Retina (tissue), 1 donor: ENCODE measurements at regions not wholly inside any gene's neighbourhood (a gene's known extent, or its start where the extent isn't known, plus 50 kb on each side); places are given as distances from the start of the nearest gene placed in this dataset.
"Not testable (repeated sequence)": the region's sequence is repeated elsewhere in the genome, so short reads cannot be mapped to it uniquely, and the experiment has no call there.

Source experiments
- DNase-seq: peaks from one replicate; pipeline ENCODE4 v3.0.0-alpha.2; 2016

DNA sequence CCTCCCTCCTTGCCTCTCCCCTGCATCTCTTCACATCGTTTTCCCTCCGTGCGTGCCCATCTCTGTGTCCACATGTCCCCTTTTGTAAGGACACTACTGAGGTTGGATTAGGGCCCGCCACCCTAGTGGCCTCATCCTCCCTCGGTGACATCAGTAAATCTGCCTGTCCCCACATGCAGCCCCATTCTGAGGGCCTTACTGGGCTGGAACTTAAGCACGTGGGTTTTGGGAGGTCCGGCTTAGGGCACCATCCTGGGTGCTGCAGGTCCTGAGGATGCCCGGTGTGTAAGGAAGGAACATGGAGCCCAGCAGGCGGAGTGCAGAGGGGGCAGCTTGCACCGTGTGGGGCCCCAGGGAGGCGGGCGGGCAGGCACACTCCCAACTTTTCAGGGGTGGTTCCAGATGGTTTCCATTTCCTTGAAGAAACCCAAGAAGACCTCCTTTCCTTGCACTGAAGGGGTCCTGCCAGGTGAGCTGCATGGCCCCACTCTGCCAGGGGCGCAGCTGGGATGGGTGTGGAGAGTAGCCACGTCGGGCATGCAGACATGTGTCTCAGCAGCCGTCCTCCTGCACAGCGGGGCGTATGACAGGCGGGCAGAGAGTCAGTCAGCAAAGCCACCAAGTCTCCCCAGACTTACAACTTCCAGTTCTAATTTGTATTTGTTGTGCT, 329.9 kb downstream of the QKI start:
- no peak for DNase-seq

DNA sequence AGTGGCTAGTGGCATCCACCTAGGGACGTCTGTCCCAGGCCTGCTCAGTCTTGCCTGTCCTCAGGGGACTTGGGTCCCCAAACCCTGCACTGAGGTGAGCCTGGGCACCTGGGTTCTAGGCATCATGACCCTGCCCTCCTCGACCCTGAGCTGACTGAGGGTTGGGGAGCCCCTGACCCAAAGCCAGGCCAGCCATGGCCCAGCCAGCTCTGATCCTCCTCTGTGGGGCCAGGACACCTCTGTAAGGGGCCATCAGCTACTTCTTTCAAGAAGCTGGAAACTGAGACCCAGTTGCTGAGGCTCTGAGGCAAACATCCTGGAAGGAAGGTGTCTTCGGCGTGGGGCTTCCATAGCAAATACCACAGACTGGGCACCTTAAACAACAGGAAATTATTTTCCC, 329.3 kb downstream of the QKI start:
- DNase-seq = no peak

- DNase-seq = no peak
Observed at GRCh38 chr6:163741743-163742363, 327.3 kb downstream of the QKI start.

DNA sequence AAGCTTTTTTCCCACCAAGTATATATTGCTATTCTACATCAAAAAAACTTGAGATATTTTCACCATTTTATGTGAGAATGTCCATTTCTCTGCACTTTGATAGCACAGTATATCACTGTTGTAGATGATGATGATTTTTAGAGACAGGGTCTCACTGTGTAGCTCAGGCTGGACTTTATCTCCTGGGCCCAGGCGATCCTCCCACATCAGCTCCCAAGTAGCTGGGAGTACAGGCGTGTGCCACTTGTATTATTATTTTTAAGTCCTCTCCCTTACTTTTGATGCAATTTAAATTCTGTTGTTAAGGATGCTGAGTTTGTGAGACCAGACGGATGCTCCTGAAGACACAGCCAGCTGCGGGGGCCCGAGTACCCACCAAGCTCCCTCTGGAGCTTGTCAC, 326.8 kb downstream of the QKI start:
- no peak for DNase-seq

DNA sequence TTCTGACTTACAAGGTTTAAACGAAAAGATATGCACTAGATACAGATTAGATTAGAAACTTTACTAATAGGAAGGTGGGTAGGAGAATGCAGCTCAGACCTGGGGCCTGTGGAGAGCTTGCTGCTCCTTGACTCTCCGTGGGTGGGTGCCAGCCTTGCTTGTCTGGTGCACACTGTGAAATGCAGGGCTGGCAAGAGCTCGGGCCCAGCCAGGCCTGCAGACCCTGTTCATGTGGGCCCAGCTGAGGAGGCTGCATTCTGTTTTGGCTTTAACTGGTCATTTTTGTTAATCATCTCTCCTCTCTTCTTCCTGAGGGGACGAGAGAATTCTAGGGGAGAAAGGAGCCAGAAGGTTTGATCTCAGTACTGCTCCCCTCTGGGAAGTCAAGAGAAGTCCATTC, 325.4 kb downstream of the QKI start:
- no peak for DNase-seq

- DNase-seq = no peak
Observed at GRCh38 chr6:163739408-163739725, 324.8 kb downstream of the QKI start.

DNA sequence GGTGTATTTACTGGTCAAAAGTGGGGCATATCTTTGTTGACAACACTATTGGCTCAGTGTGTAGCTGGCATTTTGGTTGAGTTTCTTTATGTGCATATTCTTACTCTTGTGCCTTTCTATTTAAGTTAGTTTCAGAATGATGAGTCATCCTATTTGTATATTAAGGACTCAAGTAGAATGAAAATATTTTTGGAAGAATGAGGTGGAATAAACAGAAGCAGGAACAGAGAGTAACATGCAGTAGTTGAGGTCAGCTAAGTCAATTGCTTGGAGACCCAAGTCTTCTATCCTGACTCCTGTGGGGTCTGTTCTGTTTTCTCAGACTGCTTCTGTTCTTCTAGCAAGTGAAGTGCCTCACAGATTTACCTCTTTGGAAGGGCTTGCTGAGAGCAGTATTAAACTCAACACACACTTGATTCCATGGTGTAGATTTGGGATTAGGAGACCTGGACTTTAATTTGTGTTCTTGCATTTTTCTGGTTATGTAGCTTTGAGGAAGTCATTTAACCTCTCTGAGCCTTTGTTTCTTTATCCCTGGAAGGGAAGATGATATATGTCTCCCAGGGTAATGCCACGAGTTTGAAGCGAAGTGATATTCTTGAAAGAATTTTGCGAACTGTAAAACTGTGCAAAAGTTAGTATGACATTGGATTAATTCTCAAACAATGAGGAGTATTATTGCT, 324.3 kb downstream of the QKI start:
- DNase-seq = no peak

DNA sequence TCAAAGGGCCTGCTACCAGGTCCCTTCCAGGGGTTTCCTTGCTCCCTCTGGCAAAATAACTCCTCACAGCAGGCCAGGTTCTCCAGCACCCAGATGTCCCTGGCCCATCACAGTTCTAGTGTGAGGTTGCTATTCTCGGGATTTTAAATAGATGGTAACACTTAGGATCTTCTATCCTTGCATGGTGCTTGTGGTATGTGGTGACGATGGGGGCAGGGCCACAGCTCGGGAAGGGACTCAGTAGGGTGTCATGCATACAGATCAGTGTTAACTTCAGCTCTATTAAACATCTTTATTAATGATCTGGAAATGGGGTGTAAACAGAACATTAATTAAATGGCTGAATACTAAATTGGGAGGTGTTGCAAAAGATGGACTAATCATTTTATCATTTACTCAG, 323.8 kb downstream of the QKI start:
- DNase-seq = no peak

DNA sequence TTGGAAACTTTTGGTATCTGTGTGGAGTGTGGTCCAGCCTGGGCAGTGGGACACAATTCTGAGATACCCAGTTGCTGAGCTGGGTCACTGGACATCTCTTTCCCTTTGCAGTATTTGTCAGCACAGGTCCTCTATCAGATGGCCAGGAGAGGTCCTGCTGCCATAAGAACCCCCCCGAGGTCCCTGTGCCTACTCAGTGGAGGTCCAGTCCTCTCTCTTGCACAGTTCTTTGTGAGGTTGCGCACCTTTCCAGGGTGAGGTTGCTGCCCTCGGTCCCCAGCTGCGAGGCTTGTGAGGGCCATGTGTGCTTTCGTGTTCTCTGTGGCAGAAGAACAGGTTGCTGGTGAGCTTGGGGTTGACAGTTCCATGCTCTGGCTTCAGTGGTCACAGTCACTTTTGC, 320.6 kb downstream of the QKI start:
- no peak for DNase-seq

DNA sequence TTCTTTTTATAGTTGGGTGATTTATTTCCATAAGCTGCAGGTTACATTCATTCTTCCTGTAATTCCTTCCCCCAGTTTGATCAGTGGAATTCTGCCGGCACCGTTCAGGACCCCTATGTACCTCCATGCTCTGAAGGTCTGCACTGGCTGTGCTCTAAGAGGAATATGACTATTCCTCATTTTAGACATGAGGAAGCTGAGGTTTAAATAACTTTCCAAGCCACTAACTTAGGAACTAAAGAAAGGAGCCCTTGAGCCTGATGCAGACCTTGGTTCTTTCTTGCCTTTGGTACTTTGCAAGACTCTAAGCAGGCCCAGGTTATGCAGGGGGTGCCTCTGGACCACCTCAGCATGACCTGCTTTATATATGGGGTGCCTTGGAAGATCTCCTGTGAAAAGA, 318.5 kb downstream of the QKI start:
- DNase-seq = no peak

GRCh38 chr6:163732479-163732878, 318.0 kb downstream of the QKI start:
- no peak for DNase-seq

GRCh38 chr6:163732014-163732351, 317.5 kb downstream of the QKI start:
- DNase-seq = not testable (repeated sequence)

DNA sequence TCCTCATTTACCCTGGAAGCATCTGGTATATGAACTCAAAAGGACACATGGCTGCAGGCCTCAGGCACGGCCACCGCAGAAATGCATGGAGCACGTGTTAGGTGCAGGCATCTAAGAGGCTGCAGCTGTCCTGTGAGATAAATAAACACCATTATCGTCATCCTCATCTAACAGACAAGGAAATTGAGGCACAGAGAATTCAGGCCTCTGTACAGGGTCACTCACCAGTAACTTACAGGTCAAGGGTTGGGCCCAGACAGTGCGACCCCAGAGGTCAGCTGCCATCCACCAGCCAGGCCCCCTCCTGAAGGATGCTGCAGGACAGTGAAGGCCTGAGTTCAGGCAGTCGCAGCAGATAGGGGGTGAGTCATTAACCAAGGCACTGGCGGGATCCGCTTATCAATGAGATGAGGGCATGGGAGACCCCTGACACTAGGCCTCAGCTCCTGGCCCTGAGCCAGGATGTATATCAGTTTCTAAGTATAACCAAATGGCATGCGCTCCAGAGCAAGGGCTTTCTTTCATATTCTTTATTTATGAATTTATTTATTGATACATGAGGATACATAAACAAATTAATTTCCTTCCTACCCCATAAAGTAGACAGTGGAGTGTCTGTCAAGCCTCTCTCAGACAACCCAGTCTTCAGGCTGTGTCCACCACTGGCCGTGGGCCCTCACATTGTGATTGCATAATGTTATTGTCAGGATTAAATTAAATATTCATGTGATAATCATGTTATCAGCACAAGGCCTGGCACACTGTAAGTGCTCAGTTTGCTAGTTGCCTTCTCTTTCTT, 316.9 kb downstream of the QKI start:
- DNase-seq = no peak

- DNase-seq = peak; percentile 44
Observed at GRCh38 chr6:163730246-163731210, 316.0 kb downstream of the QKI start.

DNA sequence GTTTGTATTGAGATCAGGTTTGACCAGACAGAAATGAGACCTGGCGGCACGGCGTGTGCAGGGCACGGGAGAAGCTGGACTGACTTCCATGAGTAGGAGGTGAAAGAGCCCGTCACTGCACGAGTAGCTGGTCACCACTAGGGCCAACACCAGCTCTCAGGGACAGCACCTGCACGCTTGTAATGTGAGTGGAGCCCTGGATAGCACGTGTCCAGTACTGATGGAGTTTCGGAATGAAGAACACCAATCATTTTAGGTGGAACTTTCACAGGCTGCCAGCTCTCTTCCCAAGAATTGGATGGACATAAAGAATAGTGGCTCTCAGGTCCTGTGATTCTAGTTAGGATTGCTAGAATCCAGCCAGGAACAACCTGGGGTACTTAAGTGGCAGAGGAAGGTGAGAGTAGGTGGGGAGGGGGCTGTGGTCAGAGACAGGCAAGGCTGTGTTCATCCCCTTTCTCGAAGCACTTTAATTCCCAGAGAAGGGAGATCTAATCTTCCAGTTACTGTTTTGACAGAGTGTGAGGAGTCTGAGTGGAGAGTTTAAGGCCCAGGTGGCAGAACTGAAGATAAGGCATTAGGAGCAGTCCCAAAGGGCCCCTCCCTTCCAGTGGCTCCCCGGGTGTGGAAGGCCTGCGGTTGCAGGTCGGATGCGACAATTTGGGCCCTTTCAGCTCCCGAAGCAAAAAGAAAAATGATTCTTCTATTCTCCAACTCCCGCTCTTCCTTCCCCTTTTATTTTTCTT, 314.8 kb downstream of the QKI start:
- DNase-seq = no peak

GRCh38 chr6:163728442-163729126, 314.1 kb downstream of the QKI start:
- DNase-seq = no peak

DNA sequence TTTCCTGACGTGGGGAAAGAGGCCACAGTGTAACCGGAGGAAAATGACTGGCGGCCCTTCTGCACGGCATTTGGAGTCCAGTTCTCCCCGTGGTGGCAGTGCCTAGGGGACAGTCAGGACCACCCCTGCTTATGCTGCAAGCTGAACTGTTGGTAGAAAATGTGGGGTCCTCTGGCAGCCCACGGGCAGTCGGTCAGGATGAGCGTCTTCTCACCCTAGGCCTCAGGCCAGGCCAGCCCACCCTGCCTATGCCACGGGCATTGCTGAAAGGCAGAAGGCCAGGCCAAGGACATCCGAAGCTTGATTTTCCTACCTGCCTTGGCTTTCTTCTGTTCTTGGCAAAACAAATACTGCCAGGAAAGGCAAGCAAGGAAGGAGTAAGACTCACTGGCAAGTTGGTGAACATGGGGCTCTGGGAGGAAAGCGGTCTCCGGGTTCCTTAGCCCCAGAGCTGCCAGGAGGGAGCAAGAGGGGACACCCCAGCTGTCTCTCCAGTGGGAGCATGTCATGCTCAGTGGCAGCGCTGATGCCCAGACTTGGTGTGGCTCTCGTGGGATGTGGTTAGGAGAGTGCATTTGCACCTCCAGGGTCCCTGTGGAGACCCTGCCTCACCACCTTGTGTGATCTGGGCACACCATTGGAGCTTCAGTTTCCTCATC, 311.6 kb downstream of the QKI start:
- DNase-seq = no peak

DNA sequence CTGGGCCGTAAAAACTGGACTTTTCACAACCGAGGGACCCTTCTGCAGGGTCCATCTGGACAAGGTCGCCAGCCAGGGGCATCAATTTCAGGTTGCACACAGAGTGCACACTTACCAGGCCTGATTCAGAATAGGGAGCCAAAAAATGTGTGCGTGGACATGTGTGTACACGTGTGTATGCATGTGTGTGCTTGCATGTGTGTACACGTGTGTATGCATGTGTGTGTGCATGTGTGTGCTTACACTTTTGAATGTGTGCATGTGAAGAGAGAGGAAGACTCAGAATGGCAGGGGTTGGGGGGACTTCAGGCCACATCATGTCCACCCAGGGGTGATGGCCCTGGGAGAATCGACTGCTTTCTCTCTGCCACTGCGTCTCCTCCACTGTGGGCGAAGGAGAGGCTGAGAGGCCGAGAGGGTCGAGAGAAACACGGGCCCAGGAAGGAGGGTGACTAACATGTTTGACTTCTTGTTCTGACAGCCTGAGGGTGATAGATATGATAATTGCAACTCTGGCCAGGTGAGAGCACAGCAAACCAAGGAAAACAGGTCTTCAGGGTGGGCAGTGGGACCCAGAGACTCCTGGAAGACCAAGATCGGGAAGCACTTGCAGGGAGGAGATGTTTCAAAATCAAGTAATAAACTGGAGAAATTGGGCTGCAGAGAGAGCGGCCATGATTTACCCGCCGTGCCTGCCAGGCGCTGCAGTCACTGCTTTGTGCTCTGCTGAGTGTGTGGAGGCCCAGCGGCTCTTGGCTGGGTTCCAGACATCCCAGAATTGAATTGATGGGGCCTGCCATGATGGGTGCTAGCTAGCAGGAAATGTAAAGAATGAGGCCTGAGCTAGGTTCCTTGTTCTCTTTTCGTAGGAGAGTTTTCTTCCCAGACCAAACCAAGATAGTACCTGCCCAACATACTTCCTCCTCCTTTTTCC, 310.8 kb downstream of the QKI start:
- DNase-seq = no peak

GRCh38 chr6:163724196-163724595, 309.7 kb downstream of the QKI start:
- DNase-seq = no peak

DNA sequence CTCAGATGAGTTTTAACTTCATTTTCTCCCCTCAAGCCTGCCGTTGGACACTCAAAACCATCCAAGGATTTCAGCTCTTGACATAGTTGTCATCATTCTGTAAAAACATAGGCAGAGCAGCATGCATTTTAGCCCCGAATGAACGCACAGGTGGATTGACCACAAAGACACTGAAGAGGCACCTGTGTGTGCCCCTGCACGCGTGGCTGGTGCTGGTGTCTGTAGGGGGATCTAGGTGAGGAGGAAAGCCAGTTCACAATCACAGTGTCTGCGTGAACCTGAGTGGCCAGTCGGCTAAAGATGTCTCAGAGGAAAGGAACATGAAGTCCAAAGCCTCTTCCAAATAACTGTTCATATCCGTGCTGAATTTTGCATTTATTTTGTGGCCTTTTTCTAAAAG, 309.2 kb downstream of the QKI start:
- DNase-seq = no peak
